Renal cortical epithelial cell (primary cell): ENCODE measurements at regions not wholly inside any gene's neighbourhood (a gene's known extent, or its start where the extent isn't known, plus 50 kb on each side); places are given as distances from the start of the nearest gene placed in this dataset.
A peak's percentile ranks its signal among the peaks of the same experiment; 100 is the strongest.
"Not testable (repeated sequence)": the region's sequence is repeated elsewhere in the genome, so short reads cannot be mapped to it uniquely, and the experiment has no call there.

Source experiments
- DNase-seq: peaks from one replicate; pipeline ENCODE4 v3.0.0-alpha.2; 2011; ENCODE audit warnings: low read depth

GRCh38 chr1:106406114-106406513 lies 650.4 kb upstream of the PRMT6 start:
- DNase-seq = no peak

GRCh38 chr1:106412321-106412720 lies 644.2 kb upstream of the PRMT6 start:
- not testable (repeated sequence) for DNase-seq

GRCh38 chr1:106435269-106435668 lies 621.2 kb upstream of the PRMT6 start:
- DNase-seq = peak; percentile 6

GRCh38 chr1:106439475-106439874 lies 617.0 kb upstream of the PRMT6 start:
- no peak for DNase-seq

GRCh38 chr1:106447466-106447865 lies 609.0 kb upstream of the PRMT6 start:
- DNase-seq = no peak

- DNase-seq = no peak
Measured at GRCh38 chr1:106456832-106457231, 599.6 kb upstream of the PRMT6 start.

GRCh38 chr1:106457368-106457767 lies 599.1 kb upstream of the PRMT6 start:
- no peak for DNase-seq

- DNase-seq = no peak
Measured at GRCh38 chr1:106458866-106459265, 597.6 kb upstream of the PRMT6 start.

- DNase-seq = no peak
Measured at GRCh38 chr1:106459418-106459817, 597.1 kb upstream of the PRMT6 start.

GRCh38 chr1:106465666-106466065 lies 590.8 kb upstream of the PRMT6 start:
- DNase-seq = no peak

GRCh38 chr1:106480629-106481028 lies 575.8 kb upstream of the PRMT6 start:
- no peak for DNase-seq

GRCh38 chr1:106492880-106493279 lies 563.6 kb upstream of the PRMT6 start:
- DNase-seq = no peak

- DNase-seq = no peak
Measured at GRCh38 chr1:106494646-106495045, 561.8 kb upstream of the PRMT6 start.

- no peak for DNase-seq
Measured at GRCh38 chr1:106498238-106498637, 558.2 kb upstream of the PRMT6 start.

GRCh38 chr1:106502659-106503058 lies 553.8 kb upstream of the PRMT6 start:
- no peak for DNase-seq

- DNase-seq = peak; percentile 78
Measured at GRCh38 chr1:106515375-106515774, 541.1 kb upstream of the PRMT6 start.

GRCh38 chr1:106517224-106517623 lies 539.2 kb upstream of the PRMT6 start:
- DNase-seq = no peak

GRCh38 chr1:106523497-106523896 lies 533.0 kb upstream of the PRMT6 start:
- no peak for DNase-seq

GRCh38 chr1:106524631-106525030 lies 531.8 kb upstream of the PRMT6 start:
- no peak for DNase-seq

- peak; percentile 73 for DNase-seq
Measured at GRCh38 chr1:106526650-106527049, 529.8 kb upstream of the PRMT6 start.

GRCh38 chr1:106534612-106535011 lies 521.9 kb upstream of the PRMT6 start:
- DNase-seq = peak; percentile 8

GRCh38 chr1:106536741-106537140 lies 519.7 kb upstream of the PRMT6 start:
- no peak for DNase-seq

- no peak for DNase-seq
Measured at GRCh38 chr1:106548726-106549125, 507.7 kb upstream of the PRMT6 start.

GRCh38 chr1:106554294-106554693 lies 502.2 kb upstream of the PRMT6 start:
- no peak for DNase-seq

- no peak for DNase-seq
Measured at GRCh38 chr1:106555571-106555970, 500.9 kb upstream of the PRMT6 start.
